Posterior cingulate gyrus (tissue), 11 donors: ENCODE measurements at regions not wholly inside any gene's neighbourhood (a gene's known extent, or its start where the extent isn't known, plus 50 kb on each side); places are given as distances from the start of the nearest gene placed in this dataset.
"Not testable (repeated sequence)": the region's sequence is repeated elsewhere in the genome, so short reads cannot be mapped to it uniquely, and the experiment has no call there.

ENCODE experiments used
- DNase-seq, 10 donors: peaks; one replicate each; pipeline versions ENCODE4 v3.0.0 to v3.0.0-alpha.2; 2020 to 2021; ENCODE audit warnings: mixed read lengths in 3 of 10
- intact Hi-C: fragments of 100-400 bp; cut with DNase I; formaldehyde crosslinking; loops from one replicate; pipeline ENCODE4 v1.15.1; 2023

DNA sequence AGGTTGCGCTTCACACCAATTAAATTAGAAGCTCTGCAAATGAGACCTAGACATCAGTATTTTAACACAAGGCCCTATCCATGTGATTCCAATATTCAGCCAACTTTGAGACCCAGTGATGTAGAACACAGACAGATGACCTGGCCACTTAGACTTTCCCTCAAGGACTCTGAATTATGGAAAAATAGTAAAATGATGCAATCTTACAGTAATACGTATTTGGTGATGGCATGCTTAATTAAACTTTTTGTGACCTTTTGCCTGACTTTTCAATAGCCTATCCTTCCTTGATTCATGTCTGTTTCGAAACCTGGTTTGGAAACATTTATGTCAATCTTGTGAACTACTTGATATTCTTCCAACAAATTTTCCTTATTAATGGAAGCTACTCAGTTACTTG is 521.2 kb downstream of the KCNA4 start:
- intact Hi-C loops: no loop called here
- DNase-seq: no peak

- intact Hi-C loops: no loop called here
- no peak for DNase-seq
Measured at GRCh38 chr11:29490938-29491337, 525.9 kb downstream of the KCNA4 start.

GRCh38 chr11:29486301-29486700 is 530.5 kb downstream of the KCNA4 start:
- no peak for DNase-seq
- intact Hi-C loops: no loop called here

- no peak for DNase-seq
- intact Hi-C loops: no loop called here
Measured at GRCh38 chr11:29485641-29486040, 531.2 kb downstream of the KCNA4 start.

- intact Hi-C loops: no loop called here
- DNase-seq: no peak
Measured at GRCh38 chr11:29484548-29484947, 532.3 kb downstream of the KCNA4 start.

- intact Hi-C loops: no loop called here
- DNase-seq: no peak
Measured at GRCh38 chr11:29483831-29484230, 533.0 kb downstream of the KCNA4 start.

- DNase-seq: peak in 1 of 10 donors; percentile 52
- intact Hi-C loops: no loop called here
Measured at GRCh38 chr11:29482510-29482909, 534.3 kb downstream of the KCNA4 start.

DNA sequence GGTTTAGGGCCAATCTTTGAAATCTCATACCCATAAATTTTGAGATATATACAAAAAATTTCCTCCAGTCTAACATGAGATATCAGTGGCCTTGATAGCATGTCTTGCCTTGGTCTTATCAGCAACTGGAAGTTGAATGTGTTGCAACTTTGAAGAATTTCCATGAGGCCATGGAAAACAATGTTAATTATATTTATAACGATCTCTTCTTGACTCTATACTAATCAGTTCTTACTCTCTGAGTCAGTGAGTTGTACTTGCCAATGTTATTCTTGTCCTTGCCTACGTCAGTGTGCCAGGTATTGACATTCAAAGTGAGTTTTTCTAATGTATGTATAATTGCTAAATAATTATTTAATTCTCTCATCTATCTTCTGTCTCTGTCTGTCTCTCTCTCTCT is 535.1 kb downstream of the KCNA4 start:
- intact Hi-C loops: no loop called here
- no peak for DNase-seq

- intact Hi-C loops: no loop called here
- no peak for DNase-seq
Measured at GRCh38 chr11:29480981-29481380, 535.8 kb downstream of the KCNA4 start.

DNA sequence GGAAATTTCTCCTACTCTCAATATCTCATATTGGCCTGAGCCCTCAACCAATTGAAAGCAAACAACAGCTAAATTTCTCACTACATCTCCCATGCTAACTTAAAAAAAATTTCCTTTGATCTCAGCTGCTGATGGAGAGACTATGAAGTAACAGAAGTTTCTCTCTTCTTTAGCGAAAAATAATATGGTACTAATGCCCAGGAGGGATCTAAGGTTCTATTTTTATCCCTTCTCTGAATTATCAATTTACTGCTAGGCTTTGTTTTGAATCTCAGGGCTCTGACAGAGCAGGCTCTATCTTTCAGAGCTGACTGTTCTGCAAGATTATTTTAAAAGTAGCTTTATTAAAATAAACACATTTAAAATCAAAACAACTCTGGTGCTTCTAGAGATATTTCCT is 558.6 kb downstream of the KCNA4 start:
- no peak for DNase-seq
- intact Hi-C loops: no loop called here

- intact Hi-C loops: no loop called here
- DNase-seq: no peak
Measured at GRCh38 chr11:29452146-29452545, 564.7 kb downstream of the KCNA4 start.

DNA sequence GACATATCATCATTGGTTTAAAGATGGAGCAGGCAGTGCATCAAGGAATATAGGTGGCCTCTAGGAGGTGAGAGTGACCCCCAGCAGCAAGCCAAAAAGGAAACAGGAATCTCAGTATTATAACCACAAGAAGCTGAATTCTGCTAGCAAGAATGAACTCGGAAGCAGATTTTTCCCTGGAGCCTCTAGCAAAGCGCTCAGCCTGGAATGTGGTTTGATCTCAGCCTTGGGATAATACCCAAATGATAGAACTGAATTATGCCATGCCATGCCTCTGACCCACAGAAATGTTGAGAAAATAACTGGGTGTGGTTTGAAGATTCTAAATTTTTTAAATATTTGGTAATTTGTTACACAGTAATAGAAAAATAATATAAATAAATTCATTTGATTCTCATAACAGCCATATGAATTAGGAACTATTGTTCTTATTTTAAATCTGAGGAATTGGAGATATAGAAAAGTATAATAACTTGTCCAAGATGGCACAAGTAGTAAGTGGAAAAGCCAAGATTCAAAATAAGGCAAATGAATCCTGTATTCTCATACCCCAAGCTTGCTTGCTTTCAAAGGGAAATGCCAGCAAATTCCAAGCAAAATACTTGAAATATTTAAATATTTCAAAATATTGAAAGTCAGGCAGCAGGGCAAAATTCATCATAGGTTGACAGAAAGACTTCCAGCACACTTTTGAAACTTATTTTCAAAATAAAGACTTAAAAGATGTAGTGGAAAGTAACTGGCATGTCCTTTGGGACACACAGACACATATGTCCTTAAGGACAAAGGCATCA is 567.4 kb downstream of the KCNA4 start:
- no peak for DNase-seq
- intact Hi-C loops: loop anchor here (5.0 kb wide), 1 partner anchor 693 kb away; no protein-coding TSS in a partner anchor

DNA sequence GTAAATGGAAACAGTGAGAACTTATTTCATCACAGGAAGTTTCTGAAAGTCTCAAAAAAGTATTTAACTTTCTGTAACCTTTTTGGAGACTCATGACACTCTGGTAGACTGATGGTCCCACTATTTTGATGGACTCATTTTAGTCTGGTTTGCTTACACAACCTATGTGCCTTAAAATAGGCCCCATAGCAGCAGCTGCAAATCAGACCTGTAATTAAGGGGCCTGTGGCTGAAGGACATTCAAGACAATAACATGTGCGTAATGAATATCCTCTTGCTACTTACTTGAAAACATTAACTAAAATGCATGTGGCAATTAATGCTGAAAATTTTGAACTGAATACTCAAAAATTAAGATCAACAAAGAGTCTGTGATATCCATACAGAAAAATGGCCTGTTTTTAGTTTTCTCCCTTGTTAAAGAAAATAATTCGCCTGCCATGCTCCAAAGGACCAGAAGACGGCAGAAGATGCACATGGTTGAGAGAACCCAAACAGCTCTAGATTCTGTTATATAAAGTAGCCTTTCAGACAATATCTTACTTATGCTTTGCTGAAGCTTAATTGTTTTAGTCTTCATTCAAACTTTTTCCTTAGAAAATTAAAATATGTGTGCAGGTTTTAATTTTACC is 568.5 kb downstream of the KCNA4 start:
- intact Hi-C loops: loop anchor here (5.0 kb wide), 1 partner anchor 694 kb away; no protein-coding TSS in a partner anchor

DNA sequence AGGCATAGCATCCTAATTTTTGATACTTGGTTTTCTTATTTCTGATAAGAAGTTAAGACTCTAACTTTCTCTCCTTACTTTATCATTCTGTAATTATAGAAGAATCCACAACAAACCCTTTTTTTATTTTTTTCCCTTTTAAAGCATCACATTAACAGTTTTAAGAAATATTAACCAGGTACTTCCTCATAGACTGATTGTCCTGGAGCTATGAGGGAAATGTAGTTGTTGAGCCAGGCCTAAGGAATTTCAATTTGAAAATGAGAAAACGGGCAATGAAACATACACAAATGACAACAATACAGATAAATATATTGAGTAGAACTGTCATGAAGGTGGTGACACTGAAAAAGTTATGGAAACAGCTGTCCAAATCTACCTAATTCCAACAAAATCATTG is 569.0 kb downstream of the KCNA4 start:
- intact Hi-C loops: loop anchor here (5.0 kb wide), 1 partner anchor 694 kb away; no protein-coding TSS in a partner anchor
- DNase-seq: no peak

More for the DNA sequence above, 568.5 kb downstream of the KCNA4 start:
- DNase-seq: peak in 1 of 10 donors; percentile 47

- DNase-seq: peak in 2 of 10 donors; percentile 67 to 70
- intact Hi-C loops: loop anchor here (5.0 kb wide), 1 partner anchor 696 kb away; no protein-coding TSS in a partner anchor
Measured at GRCh38 chr11:29446132-29446531, 570.7 kb downstream of the KCNA4 start.

DNA sequence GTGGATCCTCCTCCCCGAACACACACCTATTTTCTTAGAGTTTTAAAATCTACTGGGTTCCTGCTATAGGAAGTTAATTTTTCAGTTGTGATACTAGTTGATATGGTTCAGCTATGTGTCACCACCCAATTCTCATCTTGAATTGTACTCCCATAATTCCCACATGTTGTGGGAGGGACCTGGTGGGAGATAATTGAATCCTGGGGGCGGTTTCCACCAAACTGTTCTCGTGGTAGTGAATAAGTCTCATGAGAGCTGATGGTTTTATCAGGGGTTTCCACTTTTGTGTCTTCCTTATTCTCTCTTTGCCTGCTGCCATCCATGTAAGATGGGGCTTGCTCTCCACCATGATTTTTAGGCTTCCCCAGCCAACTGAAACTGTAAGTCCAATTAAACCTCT is 571.6 kb downstream of the KCNA4 start:
- intact Hi-C loops: loop anchor here (5.0 kb wide), 1 partner anchor 697 kb away; no protein-coding TSS in a partner anchor
- DNase-seq: not testable (repeated sequence)

DNA sequence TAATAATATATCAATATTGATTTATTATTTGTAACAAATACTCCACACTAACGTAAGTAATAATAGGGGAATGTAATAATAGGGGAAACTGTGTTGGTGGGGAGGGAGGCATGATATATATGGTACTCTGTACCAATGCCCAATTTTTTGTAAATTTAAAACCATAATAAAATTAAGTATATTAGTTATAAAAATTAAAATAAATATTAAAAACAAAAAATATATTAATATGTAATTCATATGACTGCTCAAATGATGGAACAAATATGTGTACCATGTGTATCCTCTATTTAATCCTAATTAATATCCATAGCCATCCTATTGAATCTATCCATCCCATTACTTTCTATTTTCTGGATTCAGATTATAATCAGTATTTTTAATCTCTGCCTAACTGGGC is 578.0 kb downstream of the KCNA4 start:
- DNase-seq: no peak
- intact Hi-C loops: loop anchor here (10.0 kb wide), 1 partner anchor 876 kb away; no protein-coding TSS in a partner anchor

- no peak for DNase-seq
Measured at GRCh38 chr11:29435421-29435820, 581.4 kb downstream of the KCNA4 start.

DNA sequence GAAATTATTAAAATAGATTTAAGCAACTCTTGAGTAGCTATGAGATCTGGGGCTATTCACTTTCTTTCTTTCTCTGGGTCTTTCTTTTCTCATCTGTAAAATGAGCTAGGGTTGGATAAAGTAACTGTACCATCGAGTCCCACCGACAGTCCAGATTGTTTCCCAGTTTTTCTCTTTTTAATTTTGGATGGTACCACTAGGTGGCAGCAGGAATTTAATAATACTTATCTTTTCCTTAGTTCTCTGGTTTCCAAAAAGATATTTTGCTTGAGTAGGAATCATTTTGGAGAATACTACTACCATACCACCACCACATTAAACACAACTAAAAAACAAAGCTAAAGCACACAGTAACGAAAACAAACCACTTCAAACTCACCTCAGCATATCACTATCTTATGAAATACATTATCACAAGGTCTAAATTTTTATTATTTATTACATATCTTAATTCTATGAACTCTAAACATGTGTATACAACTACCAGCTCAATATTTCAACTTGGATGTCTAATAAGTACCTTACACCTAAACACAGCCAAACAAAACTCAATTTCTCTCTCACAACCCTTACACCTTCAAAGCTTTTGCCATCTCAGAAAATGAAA is 584.0 kb downstream of the KCNA4 start:
- DNase-seq: no peak
- intact Hi-C loops: loop anchor here (2.0 to 10.0 kb wide), 2 partner anchors 882 to 1486 kb away; no protein-coding TSS in a partner anchor

More at GRCh38 chr11:29435421-29435820, 581.4 kb downstream of the KCNA4 start:
- intact Hi-C loops: loop anchor here (10.0 kb wide), 1 partner anchor 879 kb away; no protein-coding TSS in a partner anchor

GRCh38 chr11:29405305-29405704 is 611.5 kb downstream of the KCNA4 start:
- intact Hi-C loops: no loop called here
- DNase-seq: no peak

GRCh38 chr11:29395555-29396072 is 621.2 kb downstream of the KCNA4 start:
- DNase-seq: no peak
- intact Hi-C loops: loop anchor here (10.0 kb wide), 1 partner anchor 521 kb away; no protein-coding TSS in a partner anchor
